ENCODE measurements at regions not wholly inside any gene's neighbourhood (a gene's known extent, or its start where the extent isn't known, plus 50 kb on each side); places are given as distances from the start of the nearest gene placed in this dataset.

DNA sequence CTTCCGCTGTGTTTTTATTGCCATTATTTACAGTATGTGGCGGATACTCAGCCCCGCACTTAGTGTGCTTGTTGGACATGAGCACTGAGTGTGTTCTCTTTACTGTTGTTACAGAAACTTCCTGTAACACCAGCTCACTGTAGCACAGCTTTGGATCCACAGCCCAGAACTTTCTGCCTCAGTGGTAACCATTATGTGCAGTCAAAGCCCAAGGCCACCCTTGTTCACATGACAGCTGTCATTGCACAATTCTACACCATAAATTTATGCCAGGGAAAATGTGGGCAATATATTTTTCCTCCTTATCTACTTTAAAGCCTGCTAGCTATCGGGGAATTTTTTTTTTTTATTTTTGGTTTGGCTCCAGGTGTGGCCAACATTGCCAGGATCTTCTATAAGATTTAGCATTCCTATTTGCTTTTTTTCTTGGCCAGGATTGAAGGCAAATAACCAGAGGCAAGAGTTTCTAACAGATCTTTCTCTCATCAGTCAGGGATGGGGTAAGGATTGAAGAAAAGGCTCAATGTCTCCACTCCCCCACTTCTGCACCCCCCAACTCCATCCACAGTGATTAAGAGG lies 176.0 kb upstream of the PELI2 start:
- DNase-seq: no peak

- no peak for DNase-seq
Observed at GRCh38 chr14:55942826-55943225, 175.4 kb upstream of the PELI2 start.

GRCh38 chr14:55944757-55945156 lies 173.5 kb upstream of the PELI2 start:
- no peak for DNase-seq

DNA sequence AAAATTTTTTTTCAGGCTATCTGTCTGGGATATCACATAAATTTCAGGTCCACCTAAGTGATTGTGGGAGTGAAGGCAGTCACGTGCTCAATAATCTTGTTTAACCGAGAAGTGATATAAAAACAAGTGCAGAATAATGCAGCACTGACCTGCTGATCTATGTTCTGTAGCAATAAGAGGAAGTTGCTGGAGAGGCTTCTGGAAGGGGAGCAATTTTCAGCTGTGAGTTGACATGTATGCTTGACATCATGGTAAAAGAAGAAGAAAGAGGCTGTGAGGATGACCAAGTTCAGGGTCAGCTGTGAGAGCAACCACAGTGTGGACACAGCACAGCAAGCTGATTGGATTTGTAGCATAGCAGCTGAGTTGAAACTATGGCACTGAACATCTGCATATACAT lies 172.0 kb upstream of the PELI2 start:
- DNase-seq: no peak

- no peak for DNase-seq
Observed at GRCh38 chr14:55948399-55948798, 169.8 kb upstream of the PELI2 start.

- no peak for DNase-seq
Observed at GRCh38 chr14:55949708-55950107, 168.5 kb upstream of the PELI2 start.

- DNase-seq: no peak
Observed at GRCh38 chr14:55950135-55950534, 168.1 kb upstream of the PELI2 start.

- no peak for DNase-seq
Observed at GRCh38 chr14:55951341-55952206, 166.6 kb upstream of the PELI2 start.

DNA sequence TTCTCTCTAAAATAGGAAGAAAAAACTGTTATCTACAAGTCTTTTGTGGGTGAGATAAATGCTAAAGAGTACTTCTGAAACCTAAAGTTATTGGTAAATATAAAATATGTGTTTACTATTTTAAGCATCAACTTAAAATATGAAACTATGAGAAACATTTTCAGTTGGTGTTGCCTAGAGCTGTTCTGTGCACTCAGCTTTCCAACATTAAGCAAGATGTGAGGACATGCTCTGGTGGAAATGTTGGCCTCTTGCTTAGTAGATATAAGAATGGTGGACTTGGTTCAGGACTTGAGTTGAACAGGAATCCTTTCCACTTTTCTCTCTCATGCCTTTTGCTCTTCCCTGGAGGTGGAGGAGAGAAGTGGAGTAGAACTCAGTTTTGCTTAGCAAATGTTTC lies 164.1 kb upstream of the PELI2 start:
- DNase-seq: no peak

DNA sequence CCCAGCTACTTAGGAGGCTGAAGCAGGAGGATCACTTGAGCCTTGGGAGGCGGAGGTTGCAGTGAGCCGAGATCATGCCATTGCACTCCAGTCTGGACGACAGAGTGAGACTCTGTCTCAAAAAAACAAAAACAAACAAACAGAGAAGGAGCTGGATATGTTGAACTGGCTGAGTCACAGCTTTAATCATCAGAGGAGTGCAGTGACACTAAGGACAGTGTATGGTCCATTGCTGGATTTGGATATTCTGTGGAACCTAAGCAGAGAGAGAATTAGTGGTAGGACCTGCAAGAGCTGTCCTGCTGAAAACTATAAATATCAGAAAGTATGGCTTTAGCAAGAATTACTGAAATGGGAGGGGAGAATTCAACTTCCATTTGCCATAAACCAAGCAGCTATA lies 163.0 kb upstream of the PELI2 start:
- no peak for DNase-seq

GRCh38 chr14:55957950-55958349 lies 160.3 kb upstream of the PELI2 start:
- DNase-seq: no peak

GRCh38 chr14:55963295-55963694 lies 154.9 kb upstream of the PELI2 start:
- no peak for DNase-seq

- DNase-seq: no peak
Observed at GRCh38 chr14:55964091-55964490, 154.1 kb upstream of the PELI2 start.

- no peak for DNase-seq
Observed at GRCh38 chr14:55964821-55965220, 153.4 kb upstream of the PELI2 start.

GRCh38 chr14:55965851-55966250 lies 152.4 kb upstream of the PELI2 start:
- DNase-seq: no peak

DNA sequence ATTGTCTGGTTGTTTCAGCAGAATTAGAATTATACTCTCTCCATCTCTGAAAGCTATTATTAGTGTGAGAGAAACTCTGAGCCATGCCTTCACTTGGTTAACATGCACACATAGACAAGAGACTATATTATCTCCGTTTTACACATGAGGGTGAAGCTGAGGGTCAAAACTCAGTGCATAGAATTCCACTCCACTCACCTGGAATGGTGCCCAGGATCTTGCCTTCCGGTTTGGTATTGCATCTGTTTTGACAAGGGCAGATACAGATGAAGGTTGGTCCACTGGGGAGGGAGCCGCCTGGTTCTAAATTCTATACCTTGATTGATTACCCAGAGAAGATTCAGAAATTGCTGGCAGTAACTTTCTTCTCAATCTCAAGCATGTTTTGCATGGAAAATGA lies 149.5 kb upstream of the PELI2 start:
- no peak for DNase-seq

DNA sequence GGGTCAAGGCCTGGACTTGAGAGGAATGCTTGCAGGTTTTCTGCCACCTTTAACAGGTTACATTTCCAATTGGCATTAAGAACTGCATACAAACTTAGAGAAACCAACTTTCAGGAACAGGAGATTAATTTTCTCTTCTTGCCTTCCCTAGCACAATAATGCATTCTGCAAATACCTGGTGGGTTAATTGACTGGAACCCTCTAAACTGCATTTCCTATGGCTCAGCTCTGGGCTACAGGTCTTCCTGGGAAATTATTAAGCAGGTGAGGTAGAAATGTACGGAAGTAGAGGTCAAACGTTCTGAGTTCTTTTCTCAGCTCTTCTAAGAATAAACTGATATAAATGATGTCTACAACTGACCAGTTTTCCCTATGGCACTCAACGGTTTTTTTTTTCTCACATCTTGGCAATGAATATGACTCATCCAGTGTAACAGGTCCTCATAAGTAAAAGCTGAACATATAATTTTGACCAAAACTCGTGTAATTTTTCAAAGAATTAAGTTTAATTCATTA lies 144.9 kb upstream of the PELI2 start:
- no peak for DNase-seq

DNA sequence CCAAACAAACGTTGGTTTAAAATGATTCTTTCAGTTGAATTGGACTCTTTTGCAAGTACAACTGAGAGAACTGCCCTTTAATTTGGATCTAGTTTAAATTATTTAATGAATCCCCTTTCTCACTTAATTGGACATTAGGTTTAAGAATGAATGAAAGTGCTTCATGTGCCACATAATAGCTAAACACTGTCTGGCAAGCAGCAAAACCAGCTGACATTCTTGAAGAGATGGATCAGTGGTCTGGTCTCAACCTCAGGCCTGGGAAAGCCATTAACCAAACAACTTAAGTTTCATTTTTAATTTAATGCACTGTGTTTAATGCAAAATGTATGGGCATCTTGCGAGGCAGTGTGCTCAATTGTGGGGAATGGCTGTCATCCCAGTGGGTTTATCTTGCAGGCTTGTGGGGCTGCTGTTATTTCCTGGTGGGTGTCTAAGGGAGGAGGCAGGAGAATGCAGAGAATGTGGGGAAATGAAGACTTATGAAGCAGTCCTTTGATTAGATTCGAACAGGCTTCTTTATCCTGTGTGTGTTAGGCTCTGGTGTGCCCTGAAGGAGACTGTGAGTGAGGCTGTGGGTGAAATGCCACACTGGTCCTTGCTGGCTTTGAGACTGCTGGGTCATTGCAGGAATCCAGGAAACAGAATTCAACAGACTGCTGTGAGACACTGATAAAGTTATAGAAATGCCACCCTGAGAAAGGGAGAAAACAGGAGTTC lies 144.1 kb upstream of the PELI2 start:
- DNase-seq: no peak

DNA sequence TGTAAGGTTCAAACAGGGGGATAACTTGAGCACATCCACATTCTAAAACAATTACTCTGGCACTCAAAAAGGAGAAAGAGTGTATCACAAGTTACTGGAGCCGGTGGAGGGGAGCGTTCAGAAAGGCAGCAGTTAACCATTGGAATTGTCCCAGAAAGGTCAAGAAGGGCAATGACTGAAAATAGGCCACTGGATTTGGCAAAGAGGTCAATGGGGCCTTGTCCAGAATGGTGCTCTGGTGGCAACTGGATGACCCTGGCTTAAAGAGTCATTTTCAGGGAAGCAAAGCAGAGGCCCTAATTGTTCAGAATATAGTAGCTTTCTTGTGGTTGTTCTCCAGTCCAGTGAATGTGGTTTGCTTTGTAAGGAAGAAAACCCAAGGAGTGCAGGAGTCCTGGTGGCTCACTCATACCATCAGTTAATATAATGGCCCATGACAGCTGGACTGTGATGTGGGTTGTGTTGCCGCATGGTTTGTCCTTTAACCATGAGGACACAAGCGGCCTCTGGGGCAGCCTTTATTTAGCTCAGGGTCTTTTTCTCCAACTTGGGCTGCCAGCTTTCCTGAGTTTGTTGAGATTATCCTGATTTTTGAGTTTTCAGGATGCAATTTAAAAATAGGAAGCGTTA lies 142.8 kb upstream of the PELI2 start:
- no peak for DNase-seq

DNA sequence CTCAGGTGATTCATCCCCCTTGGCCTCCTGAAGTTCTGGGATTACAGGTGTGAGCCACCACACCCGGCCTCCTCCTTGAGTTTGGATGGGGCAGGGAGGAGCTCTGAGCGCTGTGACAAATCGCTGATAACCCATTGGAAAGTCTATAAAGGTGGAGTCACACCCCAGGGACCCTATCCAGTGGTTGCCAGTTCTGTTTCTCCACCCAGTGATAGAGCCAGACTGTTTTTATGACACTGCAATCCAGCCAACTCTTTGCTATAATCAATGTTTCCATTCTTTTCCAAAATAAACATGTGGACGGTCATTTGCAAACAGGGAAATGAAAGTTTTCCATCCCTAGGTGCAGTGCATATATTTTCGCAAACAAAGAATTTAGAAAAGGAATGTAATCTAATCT lies 142.0 kb upstream of the PELI2 start:
- DNase-seq: no peak

DNA sequence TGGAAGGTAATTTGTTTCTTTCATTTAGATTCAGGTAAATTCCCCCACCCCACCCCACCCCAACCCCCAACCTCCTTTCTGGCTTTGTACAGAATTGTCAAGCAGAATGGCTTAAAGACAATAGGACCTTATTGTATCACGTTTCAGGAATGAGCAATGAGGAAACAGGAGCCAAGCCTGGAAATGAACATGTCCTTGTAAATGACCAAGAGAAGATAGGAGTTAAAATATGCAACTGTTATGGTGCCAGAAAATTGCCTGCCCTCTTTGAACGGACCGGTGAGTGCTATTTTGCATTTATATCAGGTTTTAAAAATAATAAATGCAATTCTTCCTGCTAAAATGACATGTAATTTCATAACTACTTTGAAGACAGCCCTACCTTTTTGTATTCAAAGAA lies 141.6 kb upstream of the PELI2 start:
- DNase-seq: no peak

GRCh38 chr14:55977392-55978150 lies 140.6 kb upstream of the PELI2 start:
- DNase-seq: no peak
